GM06990 (cell line): ENCODE measurements at regions not wholly inside any gene's neighbourhood (a gene's known extent, or its start where the extent isn't known, plus 50 kb on each side); places are given as distances from the start of the nearest gene placed in this dataset.

Source experiments
- DNase-seq: peaks from one replicate; pipeline ENCODE4 v3.0.0-alpha.2; 2011; ENCODE audit not compliant: insufficient read length; ENCODE audit errors: extremely low read depth
- H3K27me3 ChIP-seq: replicated peaks from 2 replicates; pipeline ENCODE4 v1.6.0; 2011; ENCODE audit warnings: low read length; ENCODE audit not compliant: control insufficient read depth, insufficient read depth
- H3K36me3 ChIP-seq: 2 replicates; pipeline ENCODE4 v1.5.1; 2011; ENCODE audit warnings: low read length; ENCODE audit not compliant: control insufficient read depth, insufficient read depth
- H3K4me3 ChIP-seq: replicated peaks from 2 replicates; pipeline ENCODE4 v1.5.1; 2011; ENCODE audit warnings: low read depth, mild to moderate bottlenecking, control low read depth, low read length
- CTCF ChIP-seq: IDR thresholded peaks from 2 replicates; pipeline ENCODE4 v1.5.1; 2011; ENCODE audit warnings: low read length, control low read depth, mild to moderate bottlenecking, inconsistent platforms; ENCODE audit not compliant: insufficient read depth, poor library complexity, severe bottlenecking

- Histone ChIP-seq H3K27me3 (no peaks in the 10 kb centered on the region), H3K36me3 (no peaks in the 10 kb centered on the region), H3K4me3 (no peak overlapping the region)
- DNase-seq, result no peak
- TF ChIP-seq CTCF, result no peak
Observed at GRCh38 chr12:19904819-19905218, 463.5 kb upstream of the PDE3A start.

GRCh38 chr12:19908830-19909229, 459.5 kb upstream of the PDE3A start:
- no peak for DNase-seq
- no peaks in the 10 kb centered on the region for H3K36me3 ChIP-seq
- no peak for TF ChIP-seq CTCF
- no peak overlapping the region for H3K4me3 ChIP-seq
- no peaks in the 10 kb centered on the region for H3K27me3 ChIP-seq

- no peak for TF ChIP-seq CTCF
- Histone ChIP-seq H3K27me3 (no peaks in the 10 kb centered on the region), H3K36me3 (no peaks in the 10 kb centered on the region), H3K4me3 (no peak overlapping the region)
- DNase-seq, result no peak
Observed at GRCh38 chr12:19909418-19909817, 458.9 kb upstream of the PDE3A start.

- no peak for DNase-seq
- H3K36me3 ChIP-seq, result no peaks in the 10 kb centered on the region
- H3K27me3 ChIP-seq, result no peaks in the 10 kb centered on the region
- TF ChIP-seq CTCF, result no peak
- H3K4me3 ChIP-seq, result no peak overlapping the region
Observed at GRCh38 chr12:19910681-19911080, 457.7 kb upstream of the PDE3A start.

GRCh38 chr12:19912991-19913390, 455.3 kb upstream of the PDE3A start:
- no peak for DNase-seq
- Histone ChIP-seq H3K4me3 (no peak overlapping the region), H3K36me3 (no peaks in the 10 kb centered on the region), H3K27me3 (no peaks in the 10 kb centered on the region)
- no peak for TF ChIP-seq CTCF
